Hindlimb muscle (tissue), 1 donor: ENCODE measurements at regions not wholly inside any gene's neighbourhood (a gene's known extent, or its start where the extent isn't known, plus 50 kb on each side); places are given as distances from the start of the nearest gene placed in this dataset.
"Not testable (repeated sequence)": the region's sequence is repeated elsewhere in the genome, so short reads cannot be mapped to it uniquely, and the experiment has no call there.

Experiments
- DNase-seq: peaks from one replicate; pipeline ENCODE4 v3.0.0-alpha.2; 2013

DNA sequence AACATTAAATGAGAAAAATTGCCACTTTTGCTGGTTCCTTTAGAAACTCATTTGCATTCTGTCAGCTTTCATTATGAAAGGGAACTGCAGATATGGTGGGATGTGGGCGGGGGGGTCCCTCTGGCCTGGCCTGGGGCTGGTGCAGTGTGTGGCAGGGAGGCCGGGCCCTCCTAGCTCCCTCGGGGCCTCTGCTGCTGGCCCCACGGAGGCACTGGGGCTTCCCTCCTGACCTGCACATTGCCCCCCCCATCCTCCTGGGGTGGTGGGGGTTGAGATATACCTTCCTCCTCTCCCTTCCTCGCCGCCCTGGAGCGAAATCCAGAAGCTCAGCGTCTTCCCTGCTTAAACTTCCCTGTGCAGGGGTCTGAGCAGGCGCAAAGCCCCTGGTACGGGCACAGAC, 1005.9 kb downstream of the BRD1 start:
- no peak for DNase-seq

- no peak for DNase-seq
Measured at GRCh38 chr22:48821346-48821690, 1006.4 kb downstream of the BRD1 start.

- DNase-seq = no peak
Measured at GRCh38 chr22:48820481-48821345, 1007.0 kb downstream of the BRD1 start.

- no peak for DNase-seq
Measured at GRCh38 chr22:48819961-48820360, 1007.7 kb downstream of the BRD1 start.

- no peak for DNase-seq
Measured at GRCh38 chr22:48819232-48819631, 1008.4 kb downstream of the BRD1 start.

GRCh38 chr22:48817491-48817890, 1010.2 kb downstream of the BRD1 start:
- DNase-seq = not testable (repeated sequence)

DNA sequence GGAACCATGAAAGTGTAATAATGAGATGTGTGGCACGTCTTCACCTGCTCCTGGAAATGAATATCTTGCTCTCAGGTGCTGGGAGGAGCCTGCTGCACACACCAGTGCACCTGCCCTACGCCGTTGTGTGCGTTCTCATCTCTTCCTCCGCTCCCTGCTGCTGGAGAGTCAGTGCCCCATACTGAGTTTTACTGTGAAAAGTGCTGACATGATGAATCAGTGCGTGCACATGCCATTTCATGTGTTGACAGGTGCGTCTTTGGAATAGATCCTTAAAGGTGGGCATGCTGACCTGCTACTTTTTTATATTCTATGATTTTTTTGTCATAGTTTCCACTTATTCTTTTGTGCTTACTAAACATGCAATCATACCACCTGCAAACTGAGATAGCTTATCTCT, 1015.8 kb downstream of the BRD1 start:
- no peak for DNase-seq

DNA sequence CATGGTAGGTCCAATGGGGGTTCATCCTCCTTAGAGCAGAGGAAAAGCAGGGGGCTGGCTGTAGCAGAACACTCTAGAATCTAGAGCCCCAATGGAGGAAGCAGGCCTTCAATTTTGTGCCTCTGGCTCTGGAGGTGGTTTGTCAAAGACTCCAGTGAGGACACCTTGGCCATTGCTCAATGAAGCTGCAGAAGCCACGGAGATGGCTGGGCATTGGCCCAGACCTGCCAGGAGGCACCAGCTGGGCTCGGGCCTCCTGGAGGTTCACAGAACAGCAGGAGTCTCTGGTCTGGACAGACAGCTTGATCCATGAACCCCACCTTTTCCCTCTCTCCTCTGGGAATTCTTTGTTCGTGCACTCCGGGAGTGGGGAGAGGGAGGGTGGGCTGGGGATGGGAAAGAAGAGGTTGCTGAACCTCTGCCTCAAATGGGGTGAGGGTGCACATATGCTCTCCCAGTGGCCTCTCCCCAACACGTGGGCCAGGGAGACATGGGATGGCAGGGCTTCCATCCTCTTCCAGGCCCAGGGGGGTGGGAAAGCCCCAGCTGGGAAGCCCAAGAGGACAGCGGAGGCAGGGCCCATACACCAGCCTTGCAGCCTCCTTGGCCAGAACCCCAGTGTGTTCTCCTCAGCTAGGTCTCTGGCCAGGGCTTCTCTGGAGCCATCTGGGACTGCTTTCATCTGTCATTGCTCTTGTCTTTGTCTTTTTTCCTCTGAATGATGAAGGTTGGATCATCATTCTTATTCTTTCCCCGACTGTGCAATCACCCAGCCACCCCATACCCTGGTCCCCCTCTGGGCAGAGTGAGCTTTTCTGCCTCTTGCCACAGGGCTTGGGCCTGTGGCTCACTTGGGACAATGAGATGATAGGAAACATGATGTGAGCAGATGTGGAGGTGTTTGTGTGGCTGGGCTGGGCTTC, 1019.4 kb downstream of the BRD1 start:
- DNase-seq = no peak

- DNase-seq = peak; percentile 11
Measured at GRCh38 chr22:48807155-48807554, 1020.5 kb downstream of the BRD1 start.

DNA sequence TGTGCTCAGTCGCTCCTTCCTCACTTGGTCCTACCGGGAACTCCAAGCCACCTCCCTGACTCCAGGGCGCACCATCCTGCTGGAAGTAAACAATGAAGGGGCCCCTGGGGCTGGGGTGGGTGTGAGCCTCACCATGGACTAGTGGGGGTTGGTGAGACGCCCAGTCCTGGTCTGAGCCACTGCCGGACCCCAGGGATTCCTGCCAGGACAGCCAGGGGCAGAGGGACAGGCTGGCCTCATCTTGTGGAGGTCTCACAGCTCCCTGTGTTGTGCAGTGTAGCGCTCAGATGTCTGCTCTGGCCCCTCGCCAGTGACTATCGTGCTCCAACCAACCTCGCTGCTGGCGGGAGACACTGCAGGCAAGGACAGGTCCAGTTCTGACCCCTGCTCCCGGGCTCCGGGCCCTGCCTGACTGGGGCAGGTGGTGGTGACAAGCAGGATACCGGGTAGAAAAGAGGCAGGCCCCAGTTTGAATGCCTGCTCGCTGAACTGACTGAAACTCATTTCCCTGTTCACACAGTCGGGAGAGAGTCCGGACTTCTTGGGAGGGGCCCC, 1021.4 kb downstream of the BRD1 start:
- no peak for DNase-seq

DNA sequence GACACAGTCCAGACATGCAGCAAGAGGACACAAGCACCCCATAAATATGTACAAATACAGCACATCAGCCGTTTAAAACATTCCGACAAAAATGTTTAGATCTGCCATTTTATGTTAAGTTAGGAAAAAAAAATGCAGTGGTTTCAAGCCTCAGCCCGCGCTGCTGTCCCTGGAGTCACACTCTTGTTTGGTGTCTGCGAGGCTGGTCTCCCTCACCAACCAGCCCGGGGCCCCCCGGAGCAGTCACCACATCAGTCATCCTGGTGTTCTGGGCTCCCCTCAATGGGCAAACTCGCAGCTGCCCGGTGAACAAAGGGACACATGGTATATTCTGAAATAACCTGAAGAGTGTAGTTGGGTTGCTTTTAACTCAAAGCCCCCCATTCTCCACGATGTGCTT, 1022.2 kb downstream of the BRD1 start:
- DNase-seq = no peak

GRCh38 chr22:48804811-48805301, 1022.8 kb downstream of the BRD1 start:
- no peak for DNase-seq

DNA sequence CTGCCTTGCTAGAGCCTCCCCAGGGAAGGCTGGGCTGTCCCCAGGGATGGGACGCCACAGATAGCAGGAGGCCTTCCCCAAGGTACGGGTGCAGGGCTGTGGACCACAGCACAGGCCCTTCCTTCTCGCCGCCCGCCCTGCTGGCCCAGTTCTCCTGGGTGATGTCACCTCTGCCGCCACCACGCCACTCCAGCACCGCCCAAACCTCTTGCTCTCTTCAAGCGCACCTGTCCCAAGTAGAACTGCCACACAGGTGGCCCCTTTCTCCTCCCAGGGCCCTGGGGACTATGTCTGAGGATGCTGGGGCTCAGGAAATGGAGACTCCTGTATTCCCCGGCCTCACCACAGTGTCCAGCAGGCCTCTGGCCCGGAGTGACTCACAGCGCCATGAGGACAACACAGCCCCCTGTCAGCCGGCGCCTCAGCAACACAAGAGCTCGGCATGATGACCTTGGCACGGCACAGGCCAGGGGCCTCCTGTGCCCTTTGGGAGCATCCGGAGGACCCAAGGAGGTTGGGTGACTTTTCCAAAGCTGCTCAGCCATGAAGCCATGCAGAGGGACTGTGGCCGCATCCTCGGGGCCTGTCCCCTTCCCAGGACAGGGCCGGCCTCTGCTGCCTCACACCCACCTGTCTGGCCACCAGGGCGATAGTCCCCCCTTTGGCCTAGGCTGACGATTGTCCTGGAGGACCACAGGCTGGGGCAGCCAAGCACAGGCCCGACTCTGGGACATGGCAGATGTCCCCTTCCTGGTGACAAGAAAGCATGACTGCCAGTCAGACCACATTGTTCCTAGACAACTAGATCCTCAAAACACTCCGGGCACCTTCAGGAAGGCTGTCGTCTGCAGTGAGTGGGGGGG, 1023.5 kb downstream of the BRD1 start:
- DNase-seq = no peak

- DNase-seq = no peak
Measured at GRCh38 chr22:48803171-48803947, 1024.3 kb downstream of the BRD1 start.

GRCh38 chr22:48802576-48802975, 1025.1 kb downstream of the BRD1 start:
- DNase-seq = no peak

- DNase-seq = no peak
Measured at GRCh38 chr22:48800886-48801607, 1026.6 kb downstream of the BRD1 start.

DNA sequence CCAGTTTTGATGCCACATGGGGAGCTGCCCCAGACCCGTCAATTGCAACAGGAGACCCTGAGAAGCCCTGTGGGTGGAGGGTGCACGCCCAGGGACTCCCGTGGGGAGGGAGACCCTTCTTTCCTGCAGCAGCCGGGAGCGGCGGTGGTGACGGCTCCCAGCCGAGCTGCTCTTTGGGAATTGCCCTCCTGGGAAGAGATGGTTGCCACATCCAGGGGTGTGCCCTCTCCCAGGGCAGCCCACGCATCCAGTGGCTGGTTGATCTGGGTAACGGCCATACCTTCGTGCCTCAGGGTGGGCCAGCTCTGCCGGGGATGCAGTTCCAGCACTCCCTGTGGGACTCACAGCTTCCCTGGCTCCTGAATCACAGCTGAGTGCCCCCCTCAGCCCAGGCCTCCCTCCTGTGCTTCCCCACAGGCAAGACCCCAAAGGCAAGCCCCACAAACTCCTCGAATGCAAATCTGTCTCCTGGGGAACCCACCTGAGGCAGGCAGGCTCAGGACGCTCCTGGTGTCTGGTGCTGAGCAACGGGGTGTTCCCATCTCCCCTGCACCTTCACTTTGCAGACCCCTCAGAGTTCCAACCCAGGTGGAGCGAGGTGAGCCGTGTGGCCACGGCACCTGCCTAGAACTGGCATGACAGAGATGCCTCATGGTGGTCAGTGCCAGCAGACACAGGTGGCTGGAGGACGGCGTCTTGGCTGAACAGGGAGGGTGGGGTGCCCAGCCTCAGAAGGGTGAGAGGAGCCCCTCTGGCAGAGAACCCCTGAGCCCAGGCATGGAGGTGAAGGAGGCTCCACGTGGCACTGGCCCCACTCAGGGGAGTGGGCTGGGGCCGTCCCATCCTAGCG, 1027.4 kb downstream of the BRD1 start:
- no peak for DNase-seq

DNA sequence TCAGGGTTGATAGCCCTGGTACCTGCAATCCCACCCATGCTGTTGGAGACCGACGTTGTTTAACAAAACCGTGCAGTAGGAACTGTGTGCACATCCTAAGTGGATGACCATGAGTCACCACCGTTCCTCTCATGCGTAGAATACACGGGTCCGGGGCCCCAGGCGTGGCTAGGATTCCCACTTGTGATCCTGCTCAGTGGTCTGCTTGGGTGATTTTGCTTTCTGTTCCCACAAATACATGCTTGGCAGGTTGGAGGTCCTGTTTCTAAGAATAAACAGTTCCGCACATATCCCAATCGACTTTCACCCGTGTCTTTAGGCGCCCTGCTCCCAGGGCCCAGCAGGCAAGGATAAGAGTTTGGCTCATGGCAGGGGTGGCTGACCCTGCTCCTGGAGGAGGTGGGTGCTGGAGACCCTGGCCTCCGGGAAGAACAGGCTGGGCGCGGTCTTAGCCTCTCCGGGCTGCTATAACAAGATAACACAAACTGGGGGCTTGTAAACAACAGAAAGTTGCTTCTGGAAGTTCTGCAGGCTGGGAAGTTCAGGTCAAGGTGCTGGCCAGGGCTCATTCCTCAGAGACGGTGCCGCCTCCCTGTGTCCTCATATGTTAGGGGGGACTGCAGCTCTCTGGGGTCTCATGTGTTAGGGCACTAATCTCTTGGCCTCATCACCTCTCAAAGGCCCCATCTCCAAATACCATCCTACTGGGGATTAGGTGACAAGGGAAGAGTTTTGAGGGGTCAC, 1028.3 kb downstream of the BRD1 start:
- no peak for DNase-seq
